Lower leg skin (tissue), 4 donors: ENCODE measurements at regions not wholly inside any gene's neighbourhood (a gene's known extent, or its start where the extent isn't known, plus 50 kb on each side); places are given as distances from the start of the nearest gene placed in this dataset.
"Not testable (repeated sequence)": the region's sequence is repeated elsewhere in the genome, so short reads cannot be mapped to it uniquely, and the experiment has no call there.

Experiments used
- DNase-seq, 2 donors: peaks; one replicate each; pipeline ENCODE4 v3.0.0-alpha.2; 2019; ENCODE audit warnings: low spot score in 2 of 2
- H3K4me3 ChIP-seq: fragments of 200-600 bp; sonication (generic); 2 replicates; pipeline ENCODE4 v1.5.1; 2017; ENCODE audit warnings: mild to moderate bottlenecking, low read depth; ENCODE audit not compliant: poor library complexity, severe bottlenecking
- POLR2A ChIP-seq, 2 donors: fragments of 450-650 bp; IDR thresholded peaks; one replicate each; pipeline ENCODE4 v1.6.1; 2016 to 2017; ENCODE audit warnings: antibody characterized with exemption in 2 of 2, mild to moderate bottlenecking in 1 of 2, moderate library complexity in 1 of 2
- WGBS, 2 donors: methylation state at CpG; one replicate each; pipeline ENCODE4 v1.1.5; 2018; 5-methylcytosine and 5-hydroxymethylcytosine counted together
- intact Hi-C: fragments of 100-400 bp; cut with DNase I; formaldehyde crosslinking; loops from one replicate; pipeline ENCODE4 v1.15.0; 2023; ENCODE audit warnings: low total_unique reads
- TF ChIP-seq, protein P1 (sequence below), 3 donors: fragments of 450-650 bp; IDR thresholded peaks; one replicate each; pipeline ENCODE4 v1.5.1; 2016; ENCODE audit warnings: antibody characterized with exemption in 3 of 3, mild to moderate bottlenecking in 3 of 3, moderate library complexity in 2 of 3

DNA sequence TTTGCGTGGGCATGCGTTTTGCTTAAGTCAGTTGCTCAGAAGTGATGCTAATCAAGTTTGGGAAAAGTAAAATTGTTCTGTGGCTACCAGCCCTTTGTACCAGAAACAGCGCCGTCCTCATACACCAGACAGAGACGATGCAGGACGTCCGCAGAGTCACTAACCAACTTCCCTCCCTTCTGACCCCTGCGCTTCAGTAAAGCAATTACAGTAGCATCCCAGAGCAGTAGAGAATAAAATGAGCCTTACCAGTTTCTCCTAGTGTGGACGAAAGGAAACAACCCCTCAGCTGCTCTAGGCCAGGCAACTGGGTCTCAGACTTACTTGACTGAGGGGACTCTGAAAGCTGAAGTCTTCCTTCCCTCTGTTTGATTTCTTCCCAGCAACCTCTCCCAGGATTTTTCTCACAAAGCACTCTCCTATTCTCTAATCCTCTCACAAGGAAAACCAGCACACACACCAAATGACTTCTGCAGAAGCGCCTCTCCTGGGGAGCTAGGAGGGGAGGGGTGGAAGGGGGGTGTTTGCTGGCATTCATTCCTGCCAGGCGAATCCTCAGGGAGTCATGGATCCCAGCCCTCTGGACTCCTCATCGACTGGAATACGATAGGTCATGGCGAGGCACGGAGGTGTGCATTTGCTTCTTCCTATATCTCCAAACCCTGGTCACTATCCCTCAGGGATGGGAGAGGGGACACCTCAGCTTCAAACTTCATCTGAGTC lies 56.0 kb upstream of the MID1 start:
- no peak for DNase-seq
- TF ChIP-seq, protein P1, sequence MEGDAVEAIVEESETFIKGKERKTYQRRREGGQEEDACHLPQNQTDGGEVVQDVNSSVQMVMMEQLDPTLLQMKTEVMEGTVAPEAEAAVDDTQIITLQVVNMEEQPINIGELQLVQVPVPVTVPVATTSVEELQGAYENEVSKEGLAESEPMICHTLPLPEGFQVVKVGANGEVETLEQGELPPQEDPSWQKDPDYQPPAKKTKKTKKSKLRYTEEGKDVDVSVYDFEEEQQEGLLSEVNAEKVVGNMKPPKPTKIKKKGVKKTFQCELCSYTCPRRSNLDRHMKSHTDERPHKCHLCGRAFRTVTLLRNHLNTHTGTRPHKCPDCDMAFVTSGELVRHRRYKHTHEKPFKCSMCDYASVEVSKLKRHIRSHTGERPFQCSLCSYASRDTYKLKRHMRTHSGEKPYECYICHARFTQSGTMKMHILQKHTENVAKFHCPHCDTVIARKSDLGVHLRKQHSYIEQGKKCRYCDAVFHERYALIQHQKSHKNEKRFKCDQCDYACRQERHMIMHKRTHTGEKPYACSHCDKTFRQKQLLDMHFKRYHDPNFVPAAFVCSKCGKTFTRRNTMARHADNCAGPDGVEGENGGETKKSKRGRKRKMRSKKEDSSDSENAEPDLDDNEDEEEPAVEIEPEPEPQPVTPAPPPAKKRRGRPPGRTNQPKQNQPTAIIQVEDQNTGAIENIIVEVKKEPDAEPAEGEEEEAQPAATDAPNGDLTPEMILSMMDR (IDR thresholded peaks at IDR 0.05) = no peak
- no peak for TF ChIP-seq POLR2A (IDR thresholded peaks at IDR 0.05)
- WGBS, 2 donors = 49 to 75% methylated on average over 10 to 15 of the region's 15 CpGs
- intact Hi-C loops = no loop called here
- H3K4me3 ChIP-seq = no peak overlapping the region

DNA sequence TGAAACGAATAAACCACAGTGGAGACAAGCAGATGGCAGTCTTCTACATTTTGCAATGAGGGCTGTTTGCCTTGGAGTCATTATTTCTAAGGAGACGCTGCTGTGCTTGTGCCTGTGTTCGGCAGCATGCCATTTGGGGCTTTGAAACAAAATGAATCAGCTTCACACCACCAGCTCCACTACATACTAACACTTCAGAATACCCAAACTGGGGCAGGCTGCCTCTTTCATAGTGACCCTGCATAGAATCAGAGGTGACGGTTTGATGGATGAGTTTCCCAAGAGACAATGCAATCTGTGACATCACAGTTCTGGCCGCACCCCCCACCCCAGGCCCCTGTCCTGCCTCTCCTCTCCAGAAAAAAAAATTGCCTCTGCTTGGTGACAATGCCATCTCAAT lies 57.1 kb upstream of the MID1 start:
- TF ChIP-seq, protein P1 (IDR thresholded peaks at IDR 0.05) = no peak
- H3K4me3 ChIP-seq = no peak overlapping the region
- DNase-seq = peak in 1 of 2 donors; percentile 15
- intact Hi-C loops = no loop called here
- 46 to 60% methylated on average over 5 of the region's 5 CpGs for WGBS, 2 donors

DNA sequence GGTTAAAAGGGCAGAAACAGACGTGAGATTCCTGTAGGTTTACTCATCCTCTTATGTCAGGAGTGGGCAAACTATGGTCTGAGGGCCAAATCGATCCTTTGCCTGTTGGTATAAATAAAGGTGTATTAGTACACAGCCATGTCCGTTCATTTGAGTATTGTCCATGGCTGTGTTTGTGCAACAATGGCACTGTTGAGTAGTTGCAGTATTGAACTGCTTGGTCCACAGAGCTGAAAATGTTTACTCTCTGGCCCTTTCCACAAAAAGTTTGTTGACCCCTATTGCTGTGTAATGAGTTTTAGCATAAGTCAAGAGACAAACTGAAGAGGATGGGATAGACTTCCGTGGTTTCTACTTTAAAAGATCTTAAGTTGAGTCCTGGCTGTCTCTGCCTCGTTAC lies 59.0 kb upstream of the MID1 start:
- intact Hi-C loops = no loop called here
- WGBS, 2 donors = 61 to 81% methylated on average over 5 of the region's 5 CpGs

DNA sequence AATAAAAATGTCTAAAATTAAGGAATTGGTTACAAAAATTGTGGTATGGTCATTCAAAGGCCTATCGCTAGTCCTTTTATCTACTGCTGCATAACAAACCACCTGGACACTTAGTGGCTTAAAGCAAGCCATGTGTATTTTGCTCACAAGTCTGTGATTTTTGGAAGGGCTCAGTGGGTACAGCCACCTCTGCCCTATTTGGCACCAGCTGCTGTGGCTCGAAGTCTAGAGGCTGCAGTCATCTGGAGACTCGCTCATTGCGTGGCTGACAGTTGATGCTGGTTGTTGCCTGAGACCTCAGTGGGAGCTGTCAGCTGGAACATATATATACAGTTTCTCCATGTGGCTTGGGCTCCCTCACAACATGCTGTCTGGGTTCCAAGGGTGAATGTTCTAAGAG lies 60.8 kb upstream of the MID1 start:
- DNase-seq = no peak
- H3K4me3 ChIP-seq = no peak overlapping the region
- 88 to 95% methylated on average over 4 of the region's 4 CpGs for WGBS, 2 donors
- intact Hi-C loops = no loop called here
- no peak for TF ChIP-seq POLR2A (IDR thresholded peaks at IDR 0.05)
- TF ChIP-seq, protein P1 (IDR thresholded peaks at IDR 0.05) = no peak

More for the DNA sequence above, 59.0 kb upstream of the MID1 start:
- H3K4me3 ChIP-seq = no peak overlapping the region
- DNase-seq = no peak
- TF ChIP-seq, protein P1 (IDR thresholded peaks at IDR 0.05) = no peak
- no peak for TF ChIP-seq POLR2A (IDR thresholded peaks at IDR 0.05)

DNA sequence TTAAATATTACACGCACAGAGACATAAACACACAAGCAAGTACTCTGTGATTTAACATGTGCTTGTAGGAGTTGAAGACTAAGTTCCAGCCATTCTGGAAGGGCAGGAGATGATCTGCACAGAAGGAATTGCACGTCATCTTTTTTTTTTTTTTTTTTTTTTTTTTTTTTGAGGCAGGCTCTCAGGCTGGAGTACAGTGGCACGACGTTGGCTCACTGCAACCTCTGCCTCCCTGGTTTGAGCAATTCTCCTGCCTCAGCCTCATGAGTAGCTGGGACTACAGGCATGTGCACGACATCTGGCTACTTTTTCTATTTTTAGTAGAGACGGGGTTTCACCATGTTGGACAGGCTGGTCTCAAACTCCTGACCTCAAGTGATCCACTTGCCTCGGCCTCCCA lies 63.2 kb upstream of the MID1 start:
- DNase-seq, H3K4me3 ChIP-seq, intact Hi-C loops: not testable (repeated sequence)
- WGBS, 2 donors = 62 to 71% methylated on average over 6 to 7 of the region's 7 CpGs

DNA sequence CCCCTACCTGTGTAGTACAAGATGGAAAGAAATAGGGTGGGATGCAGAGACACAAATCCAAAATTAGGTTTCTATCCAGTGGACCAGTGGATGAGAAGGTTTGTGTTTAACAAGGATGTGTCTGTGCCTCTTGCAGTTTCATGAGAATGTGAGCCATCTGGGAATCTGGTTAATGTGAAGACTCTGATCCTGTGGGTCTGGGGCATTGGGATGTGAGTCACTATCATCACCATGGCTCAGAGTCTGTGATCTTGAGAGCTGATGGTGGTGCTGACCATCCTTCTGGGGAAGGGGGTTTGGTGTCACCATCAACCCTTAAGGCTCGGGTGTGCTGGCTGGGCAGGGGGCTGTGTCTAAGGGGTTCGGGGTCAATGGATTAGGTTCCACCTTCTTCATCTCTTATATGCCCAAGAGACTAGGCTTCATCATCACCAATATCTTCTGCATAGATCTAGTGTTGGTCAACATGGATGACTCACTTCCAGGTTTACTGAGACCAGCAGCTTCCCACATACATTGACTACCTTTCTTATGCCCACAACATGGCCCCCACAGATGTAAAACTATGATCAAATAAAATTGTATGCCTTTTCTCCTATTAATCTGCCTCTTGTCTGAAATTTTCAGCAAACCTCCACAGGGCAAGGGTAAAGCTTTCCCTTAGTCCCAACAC lies 65.7 kb upstream of the MID1 start:
- intact Hi-C loops = no loop called here
- 83% methylated on average over 2 of the region's 2 CpGs; no CpG with 5 or more reads in 1 of the 2 donors for WGBS, 2 donors
- no peak overlapping the region for H3K4me3 ChIP-seq
- TF ChIP-seq, protein P1 (IDR thresholded peaks at IDR 0.05) = no peak
- no peak for TF ChIP-seq POLR2A (IDR thresholded peaks at IDR 0.05)
- DNase-seq = no peak

DNA sequence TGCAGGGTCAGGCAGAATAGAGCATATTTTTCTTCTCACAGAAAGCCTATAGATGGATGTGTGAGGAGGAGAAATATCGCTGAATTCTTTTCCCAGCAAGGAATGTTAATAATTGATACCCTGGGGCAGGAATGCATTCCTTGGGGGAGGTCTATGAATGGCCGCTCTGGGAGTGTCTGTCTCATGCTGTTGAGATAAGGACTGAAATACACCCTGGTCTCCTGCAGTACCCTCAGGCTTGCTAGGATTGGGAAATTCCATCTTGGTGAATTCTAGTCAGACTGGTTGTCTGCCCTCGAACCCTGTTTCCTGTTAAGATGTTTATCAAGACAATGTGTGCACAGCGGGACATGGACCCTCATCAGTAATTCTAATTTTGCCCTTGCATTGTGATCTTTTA lies 71.4 kb upstream of the MID1 start:
- H3K4me3 ChIP-seq, DNase-seq, intact Hi-C loops: not testable (repeated sequence)
- 66 to 67% methylated on average over 3 to 4 of the region's 4 CpGs for WGBS, 2 donors
